ENCODE measurements at regions not wholly inside any gene's neighbourhood (a gene's known extent, or its start where the extent isn't known, plus 50 kb on each side); places are given as distances from the start of the nearest gene placed in this dataset.
"Not testable (repeated sequence)": the region's sequence is repeated elsewhere in the genome, so short reads cannot be mapped to it uniquely, and the experiment has no call there.

- DNase-seq (ENCODE audit: low read depth, low spot score) = no peak
- in situ Hi-C loops (cut with HindIII; ENCODE audit: low pct_unique_long_range_greater_than_20kb, low sequenced_read_pairs) = no loop called here
Measured at GRCh38 chr2:40654346-40654745, 202.5 kb upstream of the SLC8A1 start.

- DNase-seq (ENCODE audit: low read depth, low spot score) = peak; percentile 7
- in situ Hi-C loops (cut with HindIII; ENCODE audit: low pct_unique_long_range_greater_than_20kb, low sequenced_read_pairs) = no loop called here
Measured at GRCh38 chr2:40658941-40659340, 207.1 kb upstream of the SLC8A1 start.

- in situ Hi-C loops (cut with HindIII; ENCODE audit: low pct_unique_long_range_greater_than_20kb, low sequenced_read_pairs) = no loop called here
- DNase-seq (ENCODE audit: low read depth, low spot score) = no peak
Measured at GRCh38 chr2:40665493-40666232, 213.8 kb upstream of the SLC8A1 start.

GRCh38 chr2:40666398-40666797 is 214.5 kb upstream of the SLC8A1 start:
- no peak for DNase-seq (ENCODE audit: low read depth, low spot score)
- in situ Hi-C loops (cut with HindIII; ENCODE audit: low pct_unique_long_range_greater_than_20kb, low sequenced_read_pairs) = no loop called here

DNA sequence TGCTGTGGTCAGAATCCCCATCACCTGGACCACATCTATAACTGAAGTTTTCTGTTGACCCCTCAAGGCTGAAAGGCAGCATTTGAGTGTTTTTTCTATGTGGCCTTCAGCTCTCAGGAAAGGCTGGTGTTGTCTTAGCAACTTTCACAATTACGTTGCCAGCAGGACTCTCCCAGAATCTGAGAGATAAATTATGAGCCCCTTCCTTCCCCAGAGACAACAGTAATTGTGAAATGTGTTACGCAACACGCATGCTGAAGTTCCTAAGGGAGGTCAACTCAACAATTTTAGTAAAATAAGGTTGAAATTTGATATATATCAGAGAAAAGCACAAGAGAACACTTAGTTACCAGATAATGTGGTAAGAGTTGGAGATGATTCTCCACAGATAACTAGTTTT is 216.5 kb upstream of the SLC8A1 start:
- in situ Hi-C loops (cut with HindIII; ENCODE audit: low pct_unique_long_range_greater_than_20kb, low sequenced_read_pairs) = no loop called here
- no peak for DNase-seq (ENCODE audit: low read depth, low spot score)

- in situ Hi-C loops (cut with HindIII; ENCODE audit: low pct_unique_long_range_greater_than_20kb, low sequenced_read_pairs); DNase-seq (ENCODE audit: low read depth, low spot score): not testable (repeated sequence)
Measured at GRCh38 chr2:40676134-40676790, 224.4 kb upstream of the SLC8A1 start.

DNA sequence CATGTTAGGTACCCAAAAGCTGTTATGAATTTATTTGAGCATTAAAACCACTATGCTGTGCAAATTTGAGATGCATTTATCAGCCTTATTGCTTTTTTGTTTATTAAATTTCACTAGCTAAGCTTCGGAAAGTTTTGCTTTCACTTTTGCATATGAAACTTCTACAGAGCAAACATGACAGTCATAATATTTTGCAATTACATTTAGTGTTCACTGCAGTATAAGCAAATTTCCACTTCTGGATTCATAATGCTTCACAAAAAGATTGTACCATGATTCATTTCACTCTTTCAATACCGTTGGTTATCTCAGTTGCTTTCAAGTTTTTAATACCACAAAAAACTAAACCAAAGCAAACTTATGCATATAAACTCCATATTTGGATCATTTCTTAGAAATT is 228.7 kb upstream of the SLC8A1 start:
- in situ Hi-C loops (cut with HindIII; ENCODE audit: low pct_unique_long_range_greater_than_20kb, low sequenced_read_pairs) = no loop called here
- no peak for DNase-seq (ENCODE audit: low read depth, low spot score)

DNA sequence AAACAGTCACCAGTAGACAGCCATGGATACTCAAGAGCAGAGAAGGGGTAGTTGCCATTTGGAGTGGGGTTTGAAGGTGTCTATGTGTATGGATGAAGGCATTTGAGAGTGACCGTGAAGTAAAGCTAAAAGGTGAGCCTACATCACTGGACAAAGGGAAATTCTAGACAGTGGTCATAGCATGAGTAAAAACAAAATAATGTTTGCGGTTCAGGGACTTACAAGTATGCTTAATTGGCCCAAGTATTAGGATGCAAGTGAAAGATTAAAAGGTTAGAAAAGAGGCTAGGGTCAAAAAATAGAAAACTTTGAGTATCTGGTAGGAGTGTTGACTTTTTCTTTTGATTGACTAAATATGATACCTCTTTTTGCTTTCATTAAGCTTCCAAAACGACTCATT is 238.1 kb upstream of the SLC8A1 start:
- in situ Hi-C loops (cut with HindIII; ENCODE audit: low pct_unique_long_range_greater_than_20kb, low sequenced_read_pairs) = no loop called here
- DNase-seq (ENCODE audit: low read depth, low spot score) = no peak

- in situ Hi-C loops (cut with HindIII; ENCODE audit: low pct_unique_long_range_greater_than_20kb, low sequenced_read_pairs) = no loop called here
- no peak for DNase-seq (ENCODE audit: low read depth, low spot score)
Measured at GRCh38 chr2:40690525-40690924, 238.6 kb upstream of the SLC8A1 start.

DNA sequence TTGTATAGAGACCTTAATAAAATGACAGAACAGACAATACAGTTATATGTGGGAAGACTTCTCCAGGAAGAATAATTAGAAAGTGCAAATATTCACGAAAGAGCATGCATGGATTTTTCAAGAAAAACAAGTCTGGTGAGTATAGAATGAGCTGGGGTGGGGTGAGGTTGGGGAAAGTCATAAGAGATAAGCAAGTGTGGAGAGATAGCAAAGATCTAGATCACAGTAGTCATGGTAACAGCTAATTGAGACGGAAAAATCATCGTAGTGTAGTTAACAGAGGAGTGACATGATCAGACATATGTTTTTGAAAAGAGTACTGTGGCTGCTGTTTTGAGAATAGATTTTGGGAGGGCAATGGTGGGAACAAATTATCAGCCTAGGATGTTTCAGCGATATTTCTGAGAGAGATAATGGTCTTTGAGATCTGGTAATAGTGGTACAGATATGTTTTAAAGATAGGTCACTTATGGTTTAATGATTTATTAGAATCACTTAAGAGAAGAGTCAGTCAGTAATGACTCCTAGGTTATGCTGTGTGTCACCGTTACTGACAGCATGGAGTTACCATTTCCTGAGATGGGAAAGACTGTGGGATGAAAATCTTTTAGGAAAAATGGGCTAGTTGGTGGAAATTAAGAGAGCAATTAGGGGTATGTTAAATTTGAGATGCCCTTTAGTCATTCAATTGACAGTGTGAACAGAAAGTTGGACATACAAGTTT is 248.5 kb upstream of the SLC8A1 start:
- in situ Hi-C loops (cut with HindIII; ENCODE audit: low pct_unique_long_range_greater_than_20kb, low sequenced_read_pairs) = no loop called here
- no peak for DNase-seq (ENCODE audit: low read depth, low spot score)

- DNase-seq (ENCODE audit: low read depth, low spot score); in situ Hi-C loops (cut with HindIII; ENCODE audit: low pct_unique_long_range_greater_than_20kb, low sequenced_read_pairs): not testable (repeated sequence)
Measured at GRCh38 chr2:40712197-40712894, 260.5 kb upstream of the SLC8A1 start.

- in situ Hi-C loops (cut with HindIII; ENCODE audit: low pct_unique_long_range_greater_than_20kb, low sequenced_read_pairs) = no loop called here
- no peak for DNase-seq (ENCODE audit: low read depth, low spot score)
Measured at GRCh38 chr2:40716879-40717278, 265.0 kb upstream of the SLC8A1 start.

DNA sequence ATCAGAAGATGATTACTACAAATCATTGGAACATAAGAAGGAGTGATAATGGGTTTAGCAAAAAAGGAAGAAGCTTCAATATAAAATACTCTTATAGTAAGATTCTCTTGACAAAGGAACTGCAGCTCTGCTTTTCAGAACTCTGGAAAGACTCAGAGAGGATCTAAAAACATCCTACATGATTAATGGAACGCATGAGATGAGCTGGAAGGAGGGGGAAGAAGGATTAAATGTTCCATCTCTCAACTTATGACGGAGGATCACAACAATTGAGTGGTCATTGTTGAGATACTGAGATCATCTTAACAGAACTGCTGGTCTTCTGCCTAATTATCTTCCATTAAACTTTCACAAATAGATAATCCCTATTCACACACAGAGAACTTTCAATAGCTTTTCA is 267.5 kb upstream of the SLC8A1 start:
- in situ Hi-C loops (cut with HindIII; ENCODE audit: low pct_unique_long_range_greater_than_20kb, low sequenced_read_pairs) = no loop called here
- DNase-seq (ENCODE audit: low read depth, low spot score) = no peak

- in situ Hi-C loops (cut with HindIII; ENCODE audit: low pct_unique_long_range_greater_than_20kb, low sequenced_read_pairs) = no loop called here
- DNase-seq (ENCODE audit: low read depth, low spot score) = no peak
Measured at GRCh38 chr2:40721595-40721994, 269.7 kb upstream of the SLC8A1 start.

GRCh38 chr2:40723194-40723593 is 271.3 kb upstream of the SLC8A1 start:
- in situ Hi-C loops (cut with HindIII; ENCODE audit: low pct_unique_long_range_greater_than_20kb, low sequenced_read_pairs) = no loop called here
- no peak for DNase-seq (ENCODE audit: low read depth, low spot score)

DNA sequence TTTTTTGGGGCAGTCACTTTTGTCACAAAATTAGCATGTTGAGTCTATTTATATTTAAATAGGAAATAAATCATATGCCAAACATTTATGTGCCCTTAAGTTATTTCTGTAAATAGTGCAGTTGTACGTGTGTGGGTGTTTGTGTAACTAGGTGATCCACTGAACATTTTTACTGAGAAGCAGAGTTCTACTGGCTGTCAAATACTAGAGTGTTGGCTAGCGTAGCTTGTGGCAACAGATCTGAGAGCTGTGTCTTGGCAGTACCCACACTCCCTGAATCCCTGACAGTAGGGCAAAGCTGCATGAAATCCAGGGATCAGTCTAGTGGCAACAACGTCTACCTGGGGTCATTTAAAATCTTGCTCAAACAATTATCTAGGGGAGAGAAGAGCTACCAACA is 273.1 kb upstream of the SLC8A1 start:
- in situ Hi-C loops (cut with HindIII; ENCODE audit: low pct_unique_long_range_greater_than_20kb, low sequenced_read_pairs) = no loop called here

DNA sequence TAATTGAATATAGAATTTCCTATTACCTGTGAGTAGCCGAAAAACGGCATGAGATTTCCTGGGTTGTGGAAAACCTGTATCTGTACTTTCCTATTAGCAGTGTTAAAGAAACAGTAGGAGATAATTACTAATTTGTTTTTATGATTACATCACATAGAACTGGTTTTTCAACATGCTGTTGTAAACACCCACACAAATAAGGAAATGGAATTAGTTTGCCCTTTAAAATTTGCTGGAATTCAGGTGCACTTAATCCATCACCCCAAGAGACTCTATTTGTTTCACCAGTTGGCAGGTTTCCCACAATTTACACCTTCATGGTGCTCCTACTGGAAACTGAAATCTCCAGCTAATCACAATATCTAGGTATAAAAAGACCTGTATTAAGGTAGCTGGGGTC is 274.1 kb upstream of the SLC8A1 start:
- in situ Hi-C loops (cut with HindIII; ENCODE audit: low pct_unique_long_range_greater_than_20kb, low sequenced_read_pairs) = no loop called here
- DNase-seq (ENCODE audit: low read depth, low spot score) = no peak

More for the DNA sequence above, 273.1 kb upstream of the SLC8A1 start:
- DNase-seq (ENCODE audit: low read depth, low spot score) = no peak

GRCh38 chr2:40734797-40735196 is 282.9 kb upstream of the SLC8A1 start:
- no peak for DNase-seq (ENCODE audit: low read depth, low spot score)
- in situ Hi-C loops (cut with HindIII; ENCODE audit: low pct_unique_long_range_greater_than_20kb, low sequenced_read_pairs) = no loop called here
